Activated naive CD8-positive, alpha-beta T cell treated with anti-CD3 and anti-CD28 coated beads, Interleukin-2, amount 10 ng/mL, durations not matched to agents 7 days and 5 days (primary cell): ENCODE measurements at regions not wholly inside any gene's neighbourhood (a gene's known extent, or its start where the extent isn't known, plus 50 kb on each side); places are given as distances from the start of the nearest gene placed in this dataset.

Experiments
- ATAC-seq: fragments of 150-1000 bp; cut with Tn5 transposase; one replicate; pipeline ENCODE4 v1.10.0; 2021; ENCODE audit warnings: low read depth, moderate library complexity
- POLR2A ChIA-PET: fragments of 350-600 bp; sonication (Branson Sonifier 250); formaldehyde crosslinking; loops from one replicate; lab custom pipeline; 2021; ENCODE audit warnings: antibody characterized with exemption; lab: Charles Lee
- DNase-seq: peaks from one replicate; pipeline ENCODE4 v3.0.0; 2021
- H3K27ac Mint-ChIP-seq: one replicate; pipeline ENCODE4 v1.8.0; 2022; ENCODE audit warnings: mild to moderate bottlenecking, mixed read lengths
- H3K27me3 Mint-ChIP-seq: one replicate; pipeline ENCODE4 v1.8.0; 2022; ENCODE audit warnings: mild to moderate bottlenecking, moderate library complexity, mixed read lengths
- H3K36me3 Mint-ChIP-seq: one replicate; pipeline ENCODE4 v1.8.0; 2021; ENCODE audit warnings: mild to moderate bottlenecking, mixed read lengths
- H3K4me1 Mint-ChIP-seq: one replicate; pipeline ENCODE4 v1.8.0; 2021; ENCODE audit warnings: mixed read lengths
- H3K4me3 Mint-ChIP-seq: one replicate; pipeline ENCODE4 v1.8.0; 2022; ENCODE audit warnings: mild to moderate bottlenecking, moderate library complexity, mixed read lengths
- H3K9me3 Mint-ChIP-seq: one replicate; pipeline ENCODE4 v1.8.0; 2021; ENCODE audit warnings: mixed read lengths

DNA sequence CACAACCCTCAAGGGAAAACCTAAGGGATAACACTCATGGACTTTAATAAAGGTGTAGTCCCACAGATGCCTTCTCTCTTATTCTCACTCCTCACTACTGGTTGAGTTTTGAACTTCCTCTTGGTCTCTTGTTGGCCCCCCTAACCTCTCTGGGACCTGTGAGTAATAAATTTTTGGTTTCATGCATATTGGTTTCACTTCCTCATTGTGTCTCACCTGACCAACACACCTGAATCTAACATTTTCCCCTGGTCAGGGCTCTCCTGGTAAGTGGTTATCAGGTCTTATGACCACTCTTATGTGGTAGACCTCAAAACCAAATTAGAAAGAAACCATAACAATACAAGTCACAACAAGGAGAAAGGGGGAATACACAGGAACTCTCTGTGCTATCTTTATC, 60.5 kb upstream of the PRMT6 start:
- Mint-ChIP-seq H3K4me3 (no peak overlapping the region), H3K27me3 (no peaks in the 10 kb centered on the region), H3K9me3 (no peaks in the 10 kb centered on the region), H3K4me1 (no peaks in the 10 kb centered on the region), H3K36me3 (no peaks in the 10 kb centered on the region), H3K27ac (no peak overlapping the region)
- POLR2A ChIA-PET = no interaction called here
- no peak for ATAC-seq
- no peak for DNase-seq

- no peaks in the 10 kb centered on the region for H3K4me1 Mint-ChIP-seq
- H3K27ac Mint-ChIP-seq = no peak overlapping the region
- ATAC-seq (no peak), DNase-seq (no peak)
- no peaks in the 10 kb centered on the region for H3K36me3 Mint-ChIP-seq
- no peaks in the 10 kb centered on the region for H3K9me3 Mint-ChIP-seq
- POLR2A ChIA-PET = no interaction called here
- no peaks in the 10 kb centered on the region for H3K27me3 Mint-ChIP-seq
- H3K4me3 Mint-ChIP-seq = no peak overlapping the region
These were observed 58.0 kb upstream of the PRMT6 start for GRCh38 chr1:106998431-106999002.

DNA sequence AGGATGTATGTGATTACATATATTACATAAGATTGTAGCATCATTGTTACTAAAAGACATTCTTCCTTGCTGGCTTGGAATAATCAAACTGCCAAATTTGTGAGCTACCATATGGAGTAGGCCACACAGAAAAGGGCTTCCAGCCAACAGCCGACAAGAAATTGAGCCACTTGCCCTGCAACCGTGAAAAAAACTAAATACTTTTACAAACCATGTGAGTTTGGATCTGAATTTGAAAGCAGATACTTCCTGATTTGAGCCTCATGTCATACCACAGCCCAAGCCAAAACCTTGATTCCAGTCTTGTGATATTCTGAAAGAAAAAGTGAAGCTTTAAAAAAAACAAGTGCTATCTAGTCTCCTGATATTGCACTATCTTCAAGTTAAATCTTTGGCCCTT, 55.6 kb upstream of the PRMT6 start:
- no peak for DNase-seq
- H3K27ac Mint-ChIP-seq = no peak overlapping the region
- H3K4me1 Mint-ChIP-seq = no peaks in the 10 kb centered on the region
- no peak overlapping the region for H3K4me3 Mint-ChIP-seq
- no peak for ATAC-seq
- H3K27me3 Mint-ChIP-seq = peaks cover 3% of the 10 kb centered on the region
- H3K9me3 Mint-ChIP-seq = no peaks in the 10 kb centered on the region
- no peaks in the 10 kb centered on the region for H3K36me3 Mint-ChIP-seq
- POLR2A ChIA-PET = no interaction called here

DNA sequence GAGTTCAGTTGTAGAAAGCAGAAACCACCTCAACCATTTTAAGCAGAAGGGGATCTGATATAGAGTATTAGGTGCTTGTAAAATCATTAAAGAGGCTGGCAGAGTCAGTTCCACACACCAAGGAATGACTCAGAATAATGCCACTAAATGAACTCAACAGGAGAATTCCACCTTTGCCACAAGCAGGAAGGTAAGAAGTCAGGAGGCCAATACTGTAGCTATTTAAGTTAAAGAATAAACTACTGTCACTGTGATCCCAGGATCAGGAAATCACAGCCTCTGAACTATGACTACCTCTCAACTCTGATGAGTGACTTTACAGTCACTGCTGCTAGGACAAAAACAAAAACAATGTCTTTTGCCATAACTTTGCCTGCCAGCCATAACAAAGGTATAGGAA, 52.5 kb upstream of the PRMT6 start:
- peaks cover 3% of the 10 kb centered on the region for H3K27me3 Mint-ChIP-seq
- H3K4me3 Mint-ChIP-seq = no peak overlapping the region
- H3K9me3 Mint-ChIP-seq = no peaks in the 10 kb centered on the region
- H3K4me1 Mint-ChIP-seq = no peaks in the 10 kb centered on the region
- H3K27ac Mint-ChIP-seq = no peak overlapping the region
- DNase-seq (no peak), ATAC-seq (no peak)
- POLR2A ChIA-PET = no interaction called here
- no peaks in the 10 kb centered on the region for H3K36me3 Mint-ChIP-seq

GRCh38 chr1:107004421-107004820, 52.1 kb upstream of the PRMT6 start:
- Mint-ChIP-seq H3K27me3 (peaks cover 5% of the 10 kb centered on the region), H3K9me3 (no peaks in the 10 kb centered on the region), H3K27ac (no peak overlapping the region), H3K4me1 (no peaks in the 10 kb centered on the region), H3K4me3 (no peak overlapping the region), H3K36me3 (no peaks in the 10 kb centered on the region)
- POLR2A ChIA-PET = no interaction called here
- DNase-seq (no peak), ATAC-seq (no peak)
